Smooth muscle cell (in vitro differentiated cells): ENCODE measurements at regions not wholly inside any gene's neighbourhood (a gene's known extent, or its start where the extent isn't known, plus 50 kb on each side); places are given as distances from the start of the nearest gene placed in this dataset.

Experiments
- DNase-seq: peaks from one replicate; lab custom pipeline; 2025; ENCODE audit not compliant: unreplicated experiment; lab: John Stamatoyannopoulos, UW
- H2AFZ ChIP-seq: fragments of 200-600 bp; sonication (generic); 2 replicates; pipeline ENCODE4 v1.6.0; 2016; ENCODE audit warnings: antibody characterized with exemption, low read depth, mild to moderate bottlenecking
- H3F3A ChIP-seq: fragments of 200-600 bp; sonication (generic); 2 replicates; pipeline ENCODE4 v1.6.0; 2017; ENCODE audit warnings: antibody characterized with exemption, low read depth
- H3K27ac ChIP-seq: fragments of 200-600 bp; sonication (generic); 2 replicates; pipeline ENCODE4 v1.5.1; 2016; ENCODE audit warnings: low read depth, mild to moderate bottlenecking
- H3K27me3 ChIP-seq: fragments of 200-600 bp; sonication (generic); 2 replicates; pipeline ENCODE4 v1.6.1; 2016; ENCODE audit warnings: low read depth, mild to moderate bottlenecking
- H3K36me3 ChIP-seq: fragments of 200-600 bp; sonication (generic); 2 replicates; pipeline ENCODE4 v1.5.1; 2016; ENCODE audit warnings: low read depth
- H3K4me1 ChIP-seq: fragments of 200-600 bp; sonication (generic); 2 replicates; pipeline ENCODE4 v1.5.1; 2016; ENCODE audit warnings: low read depth
- H3K4me2 ChIP-seq: fragments of 200-600 bp; sonication (generic); 2 replicates; pipeline ENCODE4 v1.6.0; 2016; ENCODE audit warnings: mild to moderate bottlenecking
- H3K4me3 ChIP-seq: fragments of 200-600 bp; sonication (generic); 2 replicates; pipeline ENCODE4 v1.5.1; 2016; ENCODE audit warnings: mild to moderate bottlenecking
- H3K79me2 ChIP-seq: fragments of 200-600 bp; sonication (generic); 2 replicates; pipeline ENCODE4 v1.6.0; 2016; ENCODE audit warnings: low read depth, mild to moderate bottlenecking
- H3K9ac ChIP-seq: fragments of 200-600 bp; sonication (generic); 2 replicates; pipeline ENCODE4 v1.6.0; 2016; ENCODE audit warnings: low read depth
- H3K9me3 ChIP-seq: fragments of 200-600 bp; sonication (generic); replicated peaks from 2 replicates; pipeline ENCODE4 v1.5.1; 2016; ENCODE audit warnings: low read depth
- H4K20me1 ChIP-seq: fragments of 200-600 bp; sonication (generic); 2 replicates; pipeline ENCODE4 v1.6.0; 2016; ENCODE audit warnings: low read depth
- CTCF ChIP-seq: fragments of 200-600 bp; sonication (generic); IDR thresholded peaks from 2 replicates; pipeline ENCODE4 v1.5.1; 2017; ENCODE audit warnings: borderline replicate concordance, mild to moderate bottlenecking, antibody characterized with exemption; ENCODE audit not compliant: insufficient read depth, poor library complexity, severe bottlenecking
- WGBS: methylation state at CpG from one replicate; pipeline ENCODE4 v1.1.7; 2016; ENCODE audit warnings: low lambda C conversion rate; 5-methylcytosine and 5-hydroxymethylcytosine counted together

GRCh38 chr4:11133868-11134267, 294.8 kb downstream of the HS3ST1 start:
- H3K4me1 ChIP-seq = no peaks in the 10 kb centered on the region
- no peaks in the 10 kb centered on the region for H3K36me3 ChIP-seq
- H2AFZ ChIP-seq = no peak overlapping the region
- H3K9me3 ChIP-seq = no peaks in the 10 kb centered on the region
- no peaks in the 10 kb centered on the region for H3K79me2 ChIP-seq
- H3K27me3 ChIP-seq = no peaks in the 10 kb centered on the region
- H3K4me3 ChIP-seq = no peak overlapping the region
- H3K9ac ChIP-seq = no peak overlapping the region
- no peak for DNase-seq
- H3K27ac ChIP-seq = no peak overlapping the region
- TF ChIP-seq CTCF = no peak
- H4K20me1 ChIP-seq = no peaks in the 10 kb centered on the region
- WGBS = 84% methylated on average over 2 of the region's 2 CpGs
- peaks cover 13% of the 10 kb centered on the region for H3F3A ChIP-seq
- H3K4me2 ChIP-seq = no peak overlapping the region

GRCh38 chr4:11132478-11132877, 296.2 kb downstream of the HS3ST1 start:
- Histone ChIP-seq H3K79me2 (no peaks in the 10 kb centered on the region), H4K20me1 (no peaks in the 10 kb centered on the region), H3K4me1 (no peaks in the 10 kb centered on the region), H3K9me3 (no peaks in the 10 kb centered on the region), H3K9ac (no peak overlapping the region), H3F3A (peaks cover 13% of the 10 kb centered on the region), H3K36me3 (no peaks in the 10 kb centered on the region), H3K27ac (no peak overlapping the region), H3K27me3 (no peaks in the 10 kb centered on the region), H2AFZ (no peak overlapping the region), H3K4me3 (no peak overlapping the region), H3K4me2 (no peak overlapping the region)
- DNase-seq = no peak
- TF ChIP-seq CTCF = no peak
- WGBS = 97% methylated on average over 1 of the region's 1 CpG

- no peaks in the 10 kb centered on the region for H4K20me1 ChIP-seq
- H2AFZ ChIP-seq = no peak overlapping the region
- H3K27ac ChIP-seq = peak overlapping the region; percentile 75
- no peaks in the 10 kb centered on the region for H3K79me2 ChIP-seq
- WGBS = 84% methylated on average over 3 of the region's 3 CpGs
- H3K4me2 ChIP-seq = no peak overlapping the region
- no peak overlapping the region for H3K9ac ChIP-seq
- H3K4me1 ChIP-seq = no peaks in the 10 kb centered on the region
- no peaks in the 10 kb centered on the region for H3K36me3 ChIP-seq
- peaks cover 13% of the 10 kb centered on the region for H3F3A ChIP-seq
- H3K9me3 ChIP-seq = no peaks in the 10 kb centered on the region
- H3K4me3 ChIP-seq = no peak overlapping the region
- no peak for DNase-seq
- no peaks in the 10 kb centered on the region for H3K27me3 ChIP-seq
- TF ChIP-seq CTCF = no peak
Measured at GRCh38 chr4:11131491-11131890, 297.2 kb downstream of the HS3ST1 start.

GRCh38 chr4:11130195-11130970, 298.3 kb downstream of the HS3ST1 start:
- H3K9me3 ChIP-seq = no peaks in the 10 kb centered on the region
- TF ChIP-seq CTCF = no peak
- no peaks in the 10 kb centered on the region for H3K79me2 ChIP-seq
- H3F3A ChIP-seq = peaks cover 13% of the 10 kb centered on the region
- DNase-seq = no peak
- no peaks in the 10 kb centered on the region for H4K20me1 ChIP-seq
- H3K4me2 ChIP-seq = peak overlapping the region; percentile 47
- H3K27ac ChIP-seq = peak overlapping the region; percentile 75
- WGBS = 37% methylated on average over 4 of the region's 4 CpGs
- H3K9ac ChIP-seq = no peak overlapping the region
- H3K27me3 ChIP-seq = no peaks in the 10 kb centered on the region
- no peaks in the 10 kb centered on the region for H3K4me1 ChIP-seq
- no peak overlapping the region for H3K4me3 ChIP-seq
- H3K36me3 ChIP-seq = no peaks in the 10 kb centered on the region
- no peak overlapping the region for H2AFZ ChIP-seq
